Bronchial epithelial cell (primary cell): ENCODE measurements at regions not wholly inside any gene's neighbourhood (a gene's known extent, or its start where the extent isn't known, plus 50 kb on each side); places are given as distances from the start of the nearest gene placed in this dataset.

Source experiments
- DNase-seq: peaks from one replicate; pipeline ENCODE4 v3.0.0-alpha.2; 2010; ENCODE audit warnings: low read depth
- FAIRE-seq: peaks from 2 replicates; lab custom pipeline; 2011; peaks lifted over from hg19 to GRCh38; lab: Jason Lieb, UNC
- H3K27me3 ChIP-seq: 2 replicates; pipeline ENCODE4 v1.5.1; 2011; ENCODE audit warnings: low read length; ENCODE audit not compliant: control insufficient read depth, insufficient read depth
- H3K36me3 ChIP-seq: 2 replicates; pipeline ENCODE4 v1.5.1; 2011; ENCODE audit warnings: low read length; ENCODE audit not compliant: control insufficient read depth, insufficient read depth
- H3K4me3 ChIP-seq: 2 replicates; pipeline ENCODE4 v1.5.1; 2011; ENCODE audit warnings: mild to moderate bottlenecking, low read depth, low read length, control low read depth
- TF ChIP-seq, protein P1 (sequence below): IDR thresholded peaks from 2 replicates; pipeline ENCODE4 v1.5.1; 2011; ENCODE audit warnings: mild to moderate bottlenecking, moderate library complexity, low read length, control low read depth, inconsistent platforms; ENCODE audit not compliant: insufficient read depth, severe bottlenecking

- no peak for DNase-seq
- H3K4me3 ChIP-seq = no peak overlapping the region
- FAIRE-seq = no peak
- no peaks in the 10 kb centered on the region for H3K27me3 ChIP-seq
- no peaks in the 10 kb centered on the region for H3K36me3 ChIP-seq
- TF ChIP-seq, protein P1, sequence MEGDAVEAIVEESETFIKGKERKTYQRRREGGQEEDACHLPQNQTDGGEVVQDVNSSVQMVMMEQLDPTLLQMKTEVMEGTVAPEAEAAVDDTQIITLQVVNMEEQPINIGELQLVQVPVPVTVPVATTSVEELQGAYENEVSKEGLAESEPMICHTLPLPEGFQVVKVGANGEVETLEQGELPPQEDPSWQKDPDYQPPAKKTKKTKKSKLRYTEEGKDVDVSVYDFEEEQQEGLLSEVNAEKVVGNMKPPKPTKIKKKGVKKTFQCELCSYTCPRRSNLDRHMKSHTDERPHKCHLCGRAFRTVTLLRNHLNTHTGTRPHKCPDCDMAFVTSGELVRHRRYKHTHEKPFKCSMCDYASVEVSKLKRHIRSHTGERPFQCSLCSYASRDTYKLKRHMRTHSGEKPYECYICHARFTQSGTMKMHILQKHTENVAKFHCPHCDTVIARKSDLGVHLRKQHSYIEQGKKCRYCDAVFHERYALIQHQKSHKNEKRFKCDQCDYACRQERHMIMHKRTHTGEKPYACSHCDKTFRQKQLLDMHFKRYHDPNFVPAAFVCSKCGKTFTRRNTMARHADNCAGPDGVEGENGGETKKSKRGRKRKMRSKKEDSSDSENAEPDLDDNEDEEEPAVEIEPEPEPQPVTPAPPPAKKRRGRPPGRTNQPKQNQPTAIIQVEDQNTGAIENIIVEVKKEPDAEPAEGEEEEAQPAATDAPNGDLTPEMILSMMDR = no peak
Observed at GRCh38 chr20:39144757-39145156, 182.6 kb downstream of the DHX35 start.

GRCh38 chr20:39142407-39143096, 180.4 kb downstream of the DHX35 start:
- no peaks in the 10 kb centered on the region for H3K36me3 ChIP-seq
- DNase-seq = no peak
- no peaks in the 10 kb centered on the region for H3K27me3 ChIP-seq
- TF ChIP-seq, protein P1 = no peak
- H3K4me3 ChIP-seq = no peak overlapping the region
- no peak for FAIRE-seq

DNA sequence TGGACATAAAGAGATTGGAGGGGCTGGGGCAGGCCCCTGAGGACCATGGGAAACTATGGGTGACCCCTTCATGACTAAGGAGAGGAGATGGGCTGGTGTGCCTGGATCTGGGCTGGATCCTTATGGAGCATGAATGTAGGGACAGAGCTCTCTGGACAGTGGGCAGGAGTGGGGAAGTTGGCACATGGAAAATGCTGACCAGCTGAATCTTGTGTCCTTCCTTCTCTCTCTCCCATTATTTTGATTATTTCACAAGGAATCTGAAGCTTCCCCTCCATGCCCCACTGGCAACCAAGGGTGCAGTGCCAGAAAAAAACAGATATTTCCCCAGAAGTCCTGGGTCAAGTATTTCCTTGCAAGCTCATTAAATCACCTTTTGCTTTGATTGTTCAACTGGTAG, 175.2 kb downstream of the DHX35 start:
- H3K27me3 ChIP-seq = no peaks in the 10 kb centered on the region
- TF ChIP-seq, protein P1 = no peak
- no peak for DNase-seq
- H3K4me3 ChIP-seq = no peak overlapping the region
- H3K36me3 ChIP-seq = no peaks in the 10 kb centered on the region
- FAIRE-seq = no peak

- H3K27me3 ChIP-seq = no peaks in the 10 kb centered on the region
- FAIRE-seq (no peak), DNase-seq (no peak)
- TF ChIP-seq, protein P1 = no peak
- no peaks in the 10 kb centered on the region for H3K36me3 ChIP-seq
- no peak overlapping the region for H3K4me3 ChIP-seq
Observed at GRCh38 chr20:39136798-39137197, 174.7 kb downstream of the DHX35 start.

DNA sequence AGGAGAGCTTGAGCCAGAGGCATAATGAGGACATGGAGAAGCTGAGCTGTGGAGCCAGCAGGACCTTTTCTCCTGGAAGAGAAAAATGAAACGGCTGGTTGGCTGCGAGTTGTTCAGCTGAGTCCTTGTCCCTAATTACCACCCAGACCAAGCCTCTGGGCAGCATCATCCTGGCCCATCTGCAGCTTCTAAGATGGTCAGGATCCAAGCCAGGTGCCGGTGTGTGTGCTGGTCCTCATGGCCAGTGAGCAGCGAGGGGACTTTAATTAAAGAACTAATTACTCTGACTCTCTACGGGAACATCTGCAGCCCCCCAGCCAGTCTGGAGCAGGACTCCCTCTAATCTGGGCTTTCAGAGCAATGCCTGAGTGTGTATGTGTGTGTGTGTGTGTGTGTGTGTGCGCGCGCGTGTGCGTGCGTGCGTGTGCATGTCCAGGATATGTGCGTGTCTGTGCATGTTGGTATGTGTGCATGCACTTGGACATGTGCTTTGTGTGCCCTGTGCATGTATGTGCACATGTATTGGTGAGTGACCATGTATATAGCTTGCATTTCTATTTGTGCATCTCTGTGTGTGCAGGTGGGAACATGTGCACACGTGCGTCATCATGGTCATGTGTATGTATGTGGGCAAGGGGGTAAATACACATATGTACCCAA, 173.9 kb downstream of the DHX35 start:
- Histone ChIP-seq H3K36me3 (no peaks in the 10 kb centered on the region), H3K4me3 (no peak overlapping the region), H3K27me3 (no peaks in the 10 kb centered on the region)
- peak; percentile 81 for FAIRE-seq
- DNase-seq = no peak
- TF ChIP-seq, protein P1 = no peak
